ENCODE measurements at regions not wholly inside any gene's neighbourhood (a gene's known extent, or its start where the extent isn't known, plus 50 kb on each side); places are given as distances from the start of the nearest gene placed in this dataset.

DNA sequence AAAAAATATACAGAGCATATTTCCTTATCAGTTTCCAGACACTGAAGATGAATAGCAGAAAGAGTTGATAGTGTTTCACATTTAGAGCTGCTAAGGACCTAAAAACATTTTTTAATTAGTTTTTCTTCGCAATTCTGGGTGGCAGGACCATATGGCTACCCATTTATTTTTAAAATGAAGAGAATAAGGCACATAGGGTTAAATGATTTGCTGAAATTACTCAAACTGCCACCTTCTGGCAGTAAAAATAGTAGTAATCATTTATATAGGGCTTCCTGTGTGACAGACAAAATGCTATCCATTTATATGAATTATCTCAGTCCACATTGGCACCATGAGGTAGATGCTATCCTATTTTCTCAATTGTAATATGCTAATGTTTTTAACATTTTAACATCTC lies 108.6 kb upstream of the CCDC196 start:
- no peak overlapping the region for H3K9ac ChIP-seq (ENCODE audit: low read length)
- no peaks in the 10 kb centered on the region for H3K36me3 ChIP-seq (replicated peaks; ENCODE audit: low read depth, low read length)
- TF ChIP-seq EZH2phosphoT487 (IDR thresholded peaks at IDR 0.05; ENCODE audit: low read depth) = no peak
- TF ChIP-seq, protein P1, sequence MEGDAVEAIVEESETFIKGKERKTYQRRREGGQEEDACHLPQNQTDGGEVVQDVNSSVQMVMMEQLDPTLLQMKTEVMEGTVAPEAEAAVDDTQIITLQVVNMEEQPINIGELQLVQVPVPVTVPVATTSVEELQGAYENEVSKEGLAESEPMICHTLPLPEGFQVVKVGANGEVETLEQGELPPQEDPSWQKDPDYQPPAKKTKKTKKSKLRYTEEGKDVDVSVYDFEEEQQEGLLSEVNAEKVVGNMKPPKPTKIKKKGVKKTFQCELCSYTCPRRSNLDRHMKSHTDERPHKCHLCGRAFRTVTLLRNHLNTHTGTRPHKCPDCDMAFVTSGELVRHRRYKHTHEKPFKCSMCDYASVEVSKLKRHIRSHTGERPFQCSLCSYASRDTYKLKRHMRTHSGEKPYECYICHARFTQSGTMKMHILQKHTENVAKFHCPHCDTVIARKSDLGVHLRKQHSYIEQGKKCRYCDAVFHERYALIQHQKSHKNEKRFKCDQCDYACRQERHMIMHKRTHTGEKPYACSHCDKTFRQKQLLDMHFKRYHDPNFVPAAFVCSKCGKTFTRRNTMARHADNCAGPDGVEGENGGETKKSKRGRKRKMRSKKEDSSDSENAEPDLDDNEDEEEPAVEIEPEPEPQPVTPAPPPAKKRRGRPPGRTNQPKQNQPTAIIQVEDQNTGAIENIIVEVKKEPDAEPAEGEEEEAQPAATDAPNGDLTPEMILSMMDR (IDR thresholded peaks at IDR 0.05; ENCODE audit: low read depth, low read length) = peak; percentile 14; the same call in 1 of the 2 replicates
- H3K4me2 ChIP-seq (ENCODE audit: low read length) = no peak overlapping the region
- H3K27ac ChIP-seq (ENCODE audit: low read length) = no peak overlapping the region
- no peak overlapping the region for H3K4me3 ChIP-seq (ENCODE audit: low read length)
- peaks cover 2% of the 10 kb centered on the region; the same call in 1 of the 2 replicates for H3K27me3 ChIP-seq (ENCODE audit: low read depth, low read length)
- H3K9me3 ChIP-seq (ENCODE audit: insufficient read depth, low read length) = no peaks in the 10 kb centered on the region
- no peaks in the 10 kb centered on the region for H3K4me1 ChIP-seq (ENCODE audit: low read length)
- no peaks in the 10 kb centered on the region for H3K79me2 ChIP-seq (ENCODE audit: low read length)
- H2AFZ ChIP-seq (ENCODE audit: low read depth, low read length) = no peak overlapping the region
- H4K20me1 ChIP-seq (ENCODE audit: insufficient read depth, low read length) = no peaks in the 10 kb centered on the region

DNA sequence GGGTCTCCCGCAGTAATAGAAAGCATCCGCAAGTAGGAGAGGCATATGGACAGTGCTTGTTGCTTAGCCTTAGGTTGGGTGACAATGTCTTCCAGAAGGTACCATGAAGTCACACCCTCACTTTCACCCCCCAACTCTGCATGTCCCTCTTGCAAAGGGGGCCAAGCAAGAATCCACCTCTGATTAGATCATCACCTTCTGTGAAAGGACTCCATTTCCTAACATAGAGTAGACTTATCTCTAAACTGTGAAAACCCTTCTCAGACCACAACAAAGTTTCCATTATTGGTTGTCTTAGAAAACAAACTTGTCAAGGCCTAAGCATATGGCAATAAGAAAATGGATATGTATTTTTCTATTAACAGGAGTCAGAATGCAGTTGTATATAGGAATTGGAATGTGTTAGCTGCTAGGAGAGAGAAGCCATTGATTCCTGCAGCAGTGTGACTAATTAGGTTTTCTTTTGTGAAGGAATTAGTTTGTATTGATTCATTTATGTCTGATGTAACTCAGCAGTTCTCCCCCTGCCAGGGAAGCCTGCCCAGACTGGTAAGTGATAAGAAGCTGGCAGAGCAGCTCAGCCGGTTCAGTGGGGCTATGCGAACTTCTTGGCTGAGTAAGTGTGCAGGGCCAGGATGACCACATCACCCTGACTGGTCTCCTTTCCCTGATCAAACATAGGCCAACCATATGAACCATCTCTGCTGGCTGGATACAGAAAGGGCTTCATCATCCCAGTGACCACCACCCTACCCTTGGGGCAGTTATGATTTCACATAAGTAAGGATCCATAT lies 107.3 kb upstream of the CCDC196 start:
- H2AFZ ChIP-seq (ENCODE audit: low read depth, low read length) = no peak overlapping the region
- H3K79me2 ChIP-seq (ENCODE audit: low read length) = no peaks in the 10 kb centered on the region
- H4K20me1 ChIP-seq (ENCODE audit: insufficient read depth, low read length) = no peaks in the 10 kb centered on the region
- H3K4me3 ChIP-seq (ENCODE audit: low read length) = no peak overlapping the region
- TF ChIP-seq, protein P1 (IDR thresholded peaks at IDR 0.05; ENCODE audit: low read depth, low read length) = no peak
- TF ChIP-seq EZH2phosphoT487 (IDR thresholded peaks at IDR 0.05; ENCODE audit: low read depth) = no peak
- no peaks in the 10 kb centered on the region for H3K9me3 ChIP-seq (ENCODE audit: insufficient read depth, low read length)
- peaks cover 2% of the 10 kb centered on the region; the same call in 1 of the 2 replicates for H3K27me3 ChIP-seq (ENCODE audit: low read depth, low read length)
- H3K4me2 ChIP-seq (ENCODE audit: low read length) = no peak overlapping the region
- no peaks in the 10 kb centered on the region for H3K4me1 ChIP-seq (ENCODE audit: low read length)
- no peak overlapping the region for H3K27ac ChIP-seq (ENCODE audit: low read length)
- H3K9ac ChIP-seq (ENCODE audit: low read length) = no peak overlapping the region
- H3K36me3 ChIP-seq (replicated peaks; ENCODE audit: low read depth, low read length) = no peaks in the 10 kb centered on the region

DNA sequence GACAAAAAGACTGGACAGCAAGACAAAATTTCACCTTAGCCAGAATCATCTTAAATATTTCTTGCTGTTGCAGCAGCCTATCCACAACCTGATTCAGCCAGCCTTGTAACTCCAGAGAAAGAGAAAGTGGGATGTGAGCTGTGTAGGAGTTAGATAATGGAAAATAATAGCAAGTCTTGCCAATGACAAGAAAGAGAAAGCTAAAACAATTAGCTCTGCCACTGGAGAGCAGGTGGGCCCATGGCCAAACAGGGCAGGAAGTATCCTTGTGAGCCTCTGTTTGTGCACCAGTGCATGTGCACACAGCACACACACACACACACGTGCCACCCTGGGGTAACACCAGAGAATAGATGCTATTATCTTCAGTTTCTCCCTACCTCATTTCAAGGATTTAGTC lies 106.0 kb upstream of the CCDC196 start:
- TF ChIP-seq, protein P1 (IDR thresholded peaks at IDR 0.05; ENCODE audit: low read depth, low read length) = no peak
- TF ChIP-seq EZH2phosphoT487 (IDR thresholded peaks at IDR 0.05; ENCODE audit: low read depth) = no peak
- no peaks in the 10 kb centered on the region for H3K36me3 ChIP-seq (replicated peaks; ENCODE audit: low read depth, low read length)
- H3K27me3 ChIP-seq (ENCODE audit: low read depth, low read length) = peaks cover 2% of the 10 kb centered on the region; the same call in 1 of the 2 replicates
- no peak overlapping the region for H3K27ac ChIP-seq (ENCODE audit: low read length)
- no peak overlapping the region for H3K9ac ChIP-seq (ENCODE audit: low read length)
- H3K4me1 ChIP-seq (ENCODE audit: low read length) = no peaks in the 10 kb centered on the region
- H3K9me3 ChIP-seq (ENCODE audit: insufficient read depth, low read length) = no peaks in the 10 kb centered on the region
- H2AFZ ChIP-seq (ENCODE audit: low read depth, low read length) = no peak overlapping the region
- H3K79me2 ChIP-seq (ENCODE audit: low read length) = no peaks in the 10 kb centered on the region
- H3K4me2 ChIP-seq (ENCODE audit: low read length) = no peak overlapping the region
- H4K20me1 ChIP-seq (ENCODE audit: insufficient read depth, low read length) = no peaks in the 10 kb centered on the region
- no peak overlapping the region for H3K4me3 ChIP-seq (ENCODE audit: low read length)

GRCh38 chr14:66381755-66382154 lies 104.4 kb upstream of the CCDC196 start:
- H4K20me1 ChIP-seq (ENCODE audit: insufficient read depth, low read length) = no peaks in the 10 kb centered on the region
- no peaks in the 10 kb centered on the region for H3K9me3 ChIP-seq (ENCODE audit: insufficient read depth, low read length)
- H3K79me2 ChIP-seq (ENCODE audit: low read length) = no peaks in the 10 kb centered on the region
- H3K36me3 ChIP-seq (replicated peaks; ENCODE audit: low read depth, low read length) = no peaks in the 10 kb centered on the region
- no peak overlapping the region for H3K27ac ChIP-seq (ENCODE audit: low read length)
- no peak overlapping the region for H3K4me2 ChIP-seq (ENCODE audit: low read length)
- no peaks in the 10 kb centered on the region for H3K4me1 ChIP-seq (ENCODE audit: low read length)
- TF ChIP-seq, protein P1 (IDR thresholded peaks at IDR 0.05; ENCODE audit: low read depth, low read length) = no peak
- TF ChIP-seq EZH2phosphoT487 (IDR thresholded peaks at IDR 0.05; ENCODE audit: low read depth) = no peak
- no peak overlapping the region for H2AFZ ChIP-seq (ENCODE audit: low read depth, low read length)
- peaks cover 2% of the 10 kb centered on the region; the same call in 1 of the 2 replicates for H3K27me3 ChIP-seq (ENCODE audit: low read depth, low read length)
- no peak overlapping the region for H3K9ac ChIP-seq (ENCODE audit: low read length)
- no peak overlapping the region for H3K4me3 ChIP-seq (ENCODE audit: low read length)
